Retinal pigment epithelial cell (primary cell): ENCODE measurements at regions not wholly inside any gene's neighbourhood (a gene's known extent, or its start where the extent isn't known, plus 50 kb on each side); places are given as distances from the start of the nearest gene placed in this dataset.
"Not testable (repeated sequence)": the region's sequence is repeated elsewhere in the genome, so short reads cannot be mapped to it uniquely, and the experiment has no call there.

ENCODE experiments used
- DNase-seq: peaks from one replicate; pipeline ENCODE4 v3.0.0-alpha.2; 2010; ENCODE audit warnings: low read depth
- H3K4me3 ChIP-seq: 2 replicates; pipeline ENCODE4 v1.5.1; 2011; ENCODE audit warnings: mild to moderate bottlenecking, low read length, control low read depth, moderate library complexity
- TF ChIP-seq, protein P1 (sequence below): conservative IDR thresholded peaks from 2 replicates; pipeline ENCODE4 v1.5.1; 2011; ENCODE audit warnings: low read depth, low read length, control low read depth, inconsistent platforms

DNA sequence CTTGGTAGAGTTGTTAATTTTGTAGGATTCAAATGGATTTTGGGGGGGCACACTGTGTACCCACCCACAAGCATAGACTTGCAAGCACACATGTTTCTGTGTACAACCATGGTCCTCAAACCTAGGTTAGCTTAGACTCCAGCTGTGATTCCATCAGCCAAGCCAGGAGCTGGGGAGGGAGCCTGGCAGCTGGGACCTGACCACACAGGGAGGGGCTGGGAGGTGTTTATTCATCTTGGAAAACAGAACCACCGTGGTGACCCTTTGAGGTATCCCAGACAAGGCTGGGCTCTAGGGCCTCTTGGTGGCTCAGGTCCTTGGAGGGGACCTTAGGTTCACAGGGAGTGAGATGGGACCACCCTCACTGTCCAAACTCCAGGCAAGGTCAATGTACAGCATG lies 410.3 kb downstream of the NEBL start:
- no peak overlapping the region for H3K4me3 ChIP-seq
- TF ChIP-seq, protein P1, sequence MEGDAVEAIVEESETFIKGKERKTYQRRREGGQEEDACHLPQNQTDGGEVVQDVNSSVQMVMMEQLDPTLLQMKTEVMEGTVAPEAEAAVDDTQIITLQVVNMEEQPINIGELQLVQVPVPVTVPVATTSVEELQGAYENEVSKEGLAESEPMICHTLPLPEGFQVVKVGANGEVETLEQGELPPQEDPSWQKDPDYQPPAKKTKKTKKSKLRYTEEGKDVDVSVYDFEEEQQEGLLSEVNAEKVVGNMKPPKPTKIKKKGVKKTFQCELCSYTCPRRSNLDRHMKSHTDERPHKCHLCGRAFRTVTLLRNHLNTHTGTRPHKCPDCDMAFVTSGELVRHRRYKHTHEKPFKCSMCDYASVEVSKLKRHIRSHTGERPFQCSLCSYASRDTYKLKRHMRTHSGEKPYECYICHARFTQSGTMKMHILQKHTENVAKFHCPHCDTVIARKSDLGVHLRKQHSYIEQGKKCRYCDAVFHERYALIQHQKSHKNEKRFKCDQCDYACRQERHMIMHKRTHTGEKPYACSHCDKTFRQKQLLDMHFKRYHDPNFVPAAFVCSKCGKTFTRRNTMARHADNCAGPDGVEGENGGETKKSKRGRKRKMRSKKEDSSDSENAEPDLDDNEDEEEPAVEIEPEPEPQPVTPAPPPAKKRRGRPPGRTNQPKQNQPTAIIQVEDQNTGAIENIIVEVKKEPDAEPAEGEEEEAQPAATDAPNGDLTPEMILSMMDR, result no peak
- DNase-seq, result no peak

DNA sequence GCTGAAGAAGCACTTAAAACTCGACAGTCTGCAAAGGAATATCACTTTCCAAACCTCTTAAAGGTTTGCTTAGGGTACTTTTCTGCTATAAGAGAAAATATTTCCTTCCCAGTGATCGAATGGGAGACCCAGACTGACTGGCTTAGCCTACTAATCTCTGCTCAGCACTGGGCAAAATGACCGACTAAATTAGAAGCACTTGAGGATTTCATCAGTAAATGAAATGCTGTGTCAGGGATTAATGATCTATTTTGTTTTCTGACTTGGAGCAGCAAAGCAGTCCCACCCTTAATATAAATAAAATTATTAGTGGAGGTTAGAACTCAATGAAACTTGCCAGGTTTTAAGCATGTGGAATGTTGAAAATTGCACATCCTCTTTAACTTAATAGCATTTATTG lies 411.6 kb downstream of the NEBL start:
- no peak overlapping the region for H3K4me3 ChIP-seq
- TF ChIP-seq, protein P1, result no peak
- no peak for DNase-seq

DNA sequence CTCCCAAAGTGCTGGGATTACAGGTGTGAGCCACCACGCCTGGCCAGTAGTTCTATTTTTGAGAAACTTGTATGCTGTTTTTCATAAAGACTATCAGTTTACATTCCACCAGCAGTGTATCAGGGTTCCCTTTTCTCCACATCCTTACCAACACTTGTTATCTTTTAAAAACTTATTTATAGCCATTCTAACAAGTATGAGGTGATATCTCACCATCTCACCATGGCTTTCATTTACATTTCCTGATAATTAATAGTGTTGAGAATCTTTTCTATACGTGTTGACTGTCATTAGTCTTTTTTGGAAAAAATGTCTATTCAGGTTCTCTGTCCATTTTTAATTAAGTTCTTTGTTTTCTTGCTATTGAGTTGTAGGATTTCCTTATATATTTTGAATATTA lies 416.1 kb downstream of the NEBL start:
- TF ChIP-seq, protein P1, result no peak
- DNase-seq, result no peak
- no peak overlapping the region for H3K4me3 ChIP-seq

DNA sequence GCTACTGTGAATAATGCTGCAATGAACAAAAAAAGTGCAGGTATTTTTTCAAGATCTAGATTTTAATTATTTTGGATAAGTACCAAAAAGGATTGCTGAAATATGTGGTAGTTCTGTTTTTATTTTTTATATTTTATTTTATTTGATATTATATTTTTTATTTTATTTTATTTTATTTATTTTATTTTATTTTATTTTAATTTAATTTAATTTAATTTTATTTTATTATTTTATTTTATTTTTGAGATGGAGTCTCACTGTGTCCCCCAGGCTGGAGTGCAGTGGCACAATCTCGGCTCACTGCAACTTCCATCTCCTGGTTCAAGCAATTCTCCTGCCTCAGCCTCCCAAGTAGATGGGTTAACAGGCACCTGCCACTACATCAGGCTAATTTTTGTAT lies 416.5 kb downstream of the NEBL start:
- DNase-seq, H3K4me3 ChIP-seq: not testable (repeated sequence)

DNA sequence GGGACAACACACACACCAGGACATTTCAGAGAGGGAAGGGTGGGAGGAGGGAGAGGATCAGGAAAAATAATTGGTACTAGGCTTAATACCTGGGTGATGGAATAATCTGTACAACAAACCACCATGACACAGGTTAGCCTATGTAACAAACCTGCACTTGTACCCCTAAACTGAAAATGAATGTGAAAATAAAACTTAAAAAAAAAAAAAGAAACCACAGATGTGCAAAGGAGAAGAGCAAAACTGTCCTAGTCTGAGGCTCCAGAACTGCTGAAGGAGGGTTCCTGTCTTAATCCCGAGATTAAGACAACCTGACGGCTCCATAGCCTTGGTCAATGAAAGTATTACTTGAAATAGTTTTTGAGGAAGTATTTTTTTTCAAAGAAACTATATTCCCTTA lies 423.0 kb downstream of the NEBL start:
- DNase-seq, result no peak
- no peak overlapping the region for H3K4me3 ChIP-seq
- TF ChIP-seq, protein P1, result no peak

DNA sequence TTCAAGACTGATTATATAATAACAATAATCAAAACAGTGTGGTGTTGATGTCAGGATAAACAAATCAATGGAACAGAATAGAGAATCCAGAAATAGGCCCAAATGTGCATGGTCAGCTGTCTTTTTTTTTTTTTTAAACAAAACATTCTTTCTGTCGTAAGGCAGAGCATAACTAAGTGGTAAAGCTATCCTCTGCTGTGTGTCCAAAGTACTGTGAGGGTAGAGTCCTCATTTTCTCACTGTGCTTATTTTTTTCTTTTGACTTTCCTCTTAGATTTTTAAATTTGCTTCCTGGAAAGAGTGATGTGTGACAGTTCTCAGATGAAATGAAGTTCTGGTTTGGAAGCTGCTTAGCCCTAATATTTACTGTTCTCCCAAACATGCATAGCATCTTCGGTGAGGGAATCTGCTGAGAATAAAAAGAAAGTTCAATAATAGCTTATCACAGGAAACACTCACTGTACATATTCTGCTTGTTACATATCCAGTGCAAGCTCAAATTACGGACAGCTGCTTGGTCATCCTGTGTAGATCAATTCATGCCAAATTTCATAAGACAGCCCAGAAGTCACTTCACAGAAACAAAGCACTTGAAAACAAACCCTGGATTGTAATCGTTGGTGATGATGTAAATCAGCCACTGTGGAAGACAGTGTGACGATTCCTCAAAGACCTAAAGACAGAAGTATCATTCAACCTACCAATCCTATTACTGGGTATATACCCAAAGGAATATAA lies 423.9 kb downstream of the NEBL start:
- no peak overlapping the region for H3K4me3 ChIP-seq
- TF ChIP-seq, protein P1, result no peak
- no peak for DNase-seq

DNA sequence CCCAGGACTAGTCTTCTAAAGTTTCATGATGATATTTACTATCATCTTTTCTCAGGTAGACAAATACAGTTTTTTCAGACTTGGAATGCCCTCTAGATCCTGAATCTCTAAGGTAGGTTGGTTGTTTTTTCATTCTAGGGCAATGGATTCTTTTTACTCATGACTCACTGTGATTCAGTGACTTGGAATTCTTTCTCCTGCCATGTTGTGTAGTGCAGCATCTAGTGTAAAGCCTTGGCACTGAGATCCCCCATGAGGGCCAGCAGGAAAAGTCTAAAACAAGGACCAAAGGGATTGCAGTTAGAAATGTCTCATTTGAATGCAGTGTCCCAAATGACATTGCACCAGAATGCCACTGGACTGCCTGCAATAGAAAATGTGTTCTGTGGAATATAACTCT lies 430.4 kb downstream of the NEBL start:
- TF ChIP-seq, protein P1, result peak; percentile 21
- no peak overlapping the region for H3K4me3 ChIP-seq
- DNase-seq, result peak; percentile 64
